ENCODE measurements at regions not wholly inside any gene's neighbourhood (a gene's known extent, or its start where the extent isn't known, plus 50 kb on each side); places are given as distances from the start of the nearest gene placed in this dataset.

DNA sequence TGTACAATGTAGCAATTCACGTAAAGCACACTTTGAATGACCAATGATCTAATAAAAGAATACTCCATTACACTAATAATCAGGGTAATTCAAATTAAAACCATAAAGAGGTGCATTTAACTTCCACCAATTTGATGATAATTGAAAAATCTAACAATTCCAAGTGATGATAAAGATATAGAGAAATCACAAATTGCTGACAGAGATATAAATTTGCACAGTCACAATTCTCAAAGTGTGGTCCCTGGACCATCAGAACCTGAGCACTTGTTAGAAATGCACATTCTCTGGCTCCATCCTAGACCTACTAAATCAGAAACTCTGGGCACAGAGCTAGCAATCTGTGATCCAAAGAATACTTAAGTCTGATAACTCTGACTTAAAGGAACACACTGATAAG is 165.8 kb upstream of the DCC start:
- TF ChIP-seq, protein P1, sequence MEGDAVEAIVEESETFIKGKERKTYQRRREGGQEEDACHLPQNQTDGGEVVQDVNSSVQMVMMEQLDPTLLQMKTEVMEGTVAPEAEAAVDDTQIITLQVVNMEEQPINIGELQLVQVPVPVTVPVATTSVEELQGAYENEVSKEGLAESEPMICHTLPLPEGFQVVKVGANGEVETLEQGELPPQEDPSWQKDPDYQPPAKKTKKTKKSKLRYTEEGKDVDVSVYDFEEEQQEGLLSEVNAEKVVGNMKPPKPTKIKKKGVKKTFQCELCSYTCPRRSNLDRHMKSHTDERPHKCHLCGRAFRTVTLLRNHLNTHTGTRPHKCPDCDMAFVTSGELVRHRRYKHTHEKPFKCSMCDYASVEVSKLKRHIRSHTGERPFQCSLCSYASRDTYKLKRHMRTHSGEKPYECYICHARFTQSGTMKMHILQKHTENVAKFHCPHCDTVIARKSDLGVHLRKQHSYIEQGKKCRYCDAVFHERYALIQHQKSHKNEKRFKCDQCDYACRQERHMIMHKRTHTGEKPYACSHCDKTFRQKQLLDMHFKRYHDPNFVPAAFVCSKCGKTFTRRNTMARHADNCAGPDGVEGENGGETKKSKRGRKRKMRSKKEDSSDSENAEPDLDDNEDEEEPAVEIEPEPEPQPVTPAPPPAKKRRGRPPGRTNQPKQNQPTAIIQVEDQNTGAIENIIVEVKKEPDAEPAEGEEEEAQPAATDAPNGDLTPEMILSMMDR (IDR thresholded peaks at IDR 0.05; ENCODE audit: insufficient read depth, low read length) = no peak
- TF ChIP-seq POLR2AphosphoS5 (IDR thresholded peaks at IDR 0.05; ENCODE audit: low read depth) (no peak), GABPA (IDR thresholded peaks at IDR 0.05; ENCODE audit: low read depth) (no peak), SPI1 (IDR thresholded peaks at IDR 0.05; ENCODE audit: borderline replicate concordance, low read depth) (no peak)
- TF ChIP-seq, protein P2, sequence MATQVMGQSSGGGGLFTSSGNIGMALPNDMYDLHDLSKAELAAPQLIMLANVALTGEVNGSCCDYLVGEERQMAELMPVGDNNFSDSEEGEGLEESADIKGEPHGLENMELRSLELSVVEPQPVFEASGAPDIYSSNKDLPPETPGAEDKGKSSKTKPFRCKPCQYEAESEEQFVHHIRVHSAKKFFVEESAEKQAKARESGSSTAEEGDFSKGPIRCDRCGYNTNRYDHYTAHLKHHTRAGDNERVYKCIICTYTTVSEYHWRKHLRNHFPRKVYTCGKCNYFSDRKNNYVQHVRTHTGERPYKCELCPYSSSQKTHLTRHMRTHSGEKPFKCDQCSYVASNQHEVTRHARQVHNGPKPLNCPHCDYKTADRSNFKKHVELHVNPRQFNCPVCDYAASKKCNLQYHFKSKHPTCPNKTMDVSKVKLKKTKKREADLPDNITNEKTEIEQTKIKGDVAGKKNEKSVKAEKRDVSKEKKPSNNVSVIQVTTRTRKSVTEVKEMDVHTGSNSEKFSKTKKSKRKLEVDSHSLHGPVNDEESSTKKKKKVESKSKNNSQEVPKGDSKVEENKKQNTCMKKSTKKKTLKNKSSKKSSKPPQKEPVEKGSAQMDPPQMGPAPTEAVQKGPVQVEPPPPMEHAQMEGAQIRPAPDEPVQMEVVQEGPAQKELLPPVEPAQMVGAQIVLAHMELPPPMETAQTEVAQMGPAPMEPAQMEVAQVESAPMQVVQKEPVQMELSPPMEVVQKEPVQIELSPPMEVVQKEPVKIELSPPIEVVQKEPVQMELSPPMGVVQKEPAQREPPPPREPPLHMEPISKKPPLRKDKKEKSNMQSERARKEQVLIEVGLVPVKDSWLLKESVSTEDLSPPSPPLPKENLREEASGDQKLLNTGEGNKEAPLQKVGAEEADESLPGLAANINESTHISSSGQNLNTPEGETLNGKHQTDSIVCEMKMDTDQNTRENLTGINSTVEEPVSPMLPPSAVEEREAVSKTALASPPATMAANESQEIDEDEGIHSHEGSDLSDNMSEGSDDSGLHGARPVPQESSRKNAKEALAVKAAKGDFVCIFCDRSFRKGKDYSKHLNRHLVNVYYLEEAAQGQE (IDR thresholded peaks at IDR 0.05; ENCODE audit: insufficient replicate concordance, low read depth) = no peak

Measured in HL-60 (cell line).